Skin epidermis (tissue), 12 donors: ENCODE measurements at regions not wholly inside any gene's neighbourhood (a gene's known extent, or its start where the extent isn't known, plus 50 kb on each side); places are given as distances from the start of the nearest gene placed in this dataset.

Experiments used
- H3K27ac ChIP-seq, 21 experiments: fragments of 200-600 bp; sonication (generic) in 11 of 21; one replicate each; pipeline ENCODE4 v1.5.0; 2020; ENCODE audit warnings: mild to moderate bottlenecking in 3 of 21, inconsistent platforms in 2 of 21, moderate library complexity in 2 of 21
- H3K4me3 ChIP-seq, 7 experiments: fragments of 200-600 bp; sonication (generic) in 2 of 7; one replicate each; pipeline ENCODE4 v1.5.0; 2020; ENCODE audit warnings: inconsistent platforms in 2 of 7, mild to moderate bottlenecking in 2 of 7, moderate library complexity in 1 of 7

DNA sequence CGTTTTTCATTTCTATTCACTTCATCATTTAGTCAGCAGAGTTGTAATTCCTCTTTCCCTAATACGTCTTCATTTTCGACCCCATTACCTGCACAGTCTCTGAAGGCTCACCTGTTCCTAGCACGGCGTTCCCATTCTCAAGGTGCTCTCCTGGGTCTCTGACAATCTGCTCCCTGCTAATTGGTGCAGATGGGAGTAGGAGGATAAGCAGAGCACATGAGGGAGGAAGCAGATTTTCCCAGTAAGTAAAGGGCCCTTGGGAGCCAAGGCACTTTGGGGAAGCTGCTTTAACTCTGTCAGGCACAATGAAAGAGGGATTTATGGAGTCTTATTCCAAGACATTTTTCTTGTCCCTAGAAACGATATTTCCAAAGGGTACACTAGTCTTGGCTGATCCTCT, 466.4 kb downstream of the STIM2 start:
- H3K27ac ChIP-seq: no peak overlapping the region
- no peak overlapping the region for H3K4me3 ChIP-seq

GRCh38 chr4:27327421-27328181, 467.0 kb downstream of the STIM2 start:
- Histone ChIP-seq H3K27ac (no peak overlapping the region), H3K4me3 (no peak overlapping the region)

DNA sequence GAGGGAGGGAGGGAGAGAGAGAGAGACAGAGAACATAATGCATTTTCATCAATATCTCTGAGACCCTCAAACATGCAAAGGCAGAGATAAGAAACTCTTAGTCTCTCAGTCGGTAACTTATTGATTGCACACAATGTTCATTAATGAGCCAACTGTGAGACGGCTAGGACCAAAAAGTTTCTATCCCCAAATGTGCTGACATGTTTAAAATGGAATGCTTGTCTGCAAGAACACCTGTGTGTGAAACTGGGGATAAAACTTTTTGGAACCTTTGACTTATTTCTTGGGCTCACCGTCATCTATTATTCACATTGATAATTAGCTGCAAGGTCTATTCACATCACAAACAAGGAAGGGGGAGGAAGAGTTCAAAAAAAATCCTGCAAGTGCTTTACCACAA, 477.9 kb downstream of the STIM2 start:
- Histone ChIP-seq H3K27ac (no peak overlapping the region), H3K4me3 (no peak overlapping the region)

- H3K4me3 ChIP-seq: no peak overlapping the region
Measured at GRCh38 chr4:27343411-27343810, 482.8 kb downstream of the STIM2 start.

DNA sequence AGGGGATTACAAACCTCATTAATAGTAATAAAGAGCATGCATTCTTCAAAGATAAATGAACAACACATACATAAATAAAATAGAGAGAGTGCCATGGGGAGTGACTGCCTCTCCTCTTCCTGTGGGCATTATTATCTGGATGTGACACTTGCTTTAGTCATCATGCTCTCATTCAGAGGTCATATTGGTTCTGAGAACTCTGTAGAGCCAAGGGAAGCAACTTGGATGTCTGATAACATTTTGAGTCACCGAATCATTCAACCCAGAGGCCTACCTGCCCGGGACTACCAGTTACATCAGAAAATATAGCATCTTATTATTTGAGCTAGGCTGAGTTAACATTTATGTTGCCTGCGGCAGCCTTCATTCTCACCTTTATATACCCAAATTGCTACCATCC, 489.5 kb downstream of the STIM2 start:
- Histone ChIP-seq H3K4me3 (no peak overlapping the region), H3K27ac (no peak overlapping the region)

More at GRCh38 chr4:27343411-27343810, 482.8 kb downstream of the STIM2 start:
- H3K27ac ChIP-seq: no peak overlapping the region

DNA sequence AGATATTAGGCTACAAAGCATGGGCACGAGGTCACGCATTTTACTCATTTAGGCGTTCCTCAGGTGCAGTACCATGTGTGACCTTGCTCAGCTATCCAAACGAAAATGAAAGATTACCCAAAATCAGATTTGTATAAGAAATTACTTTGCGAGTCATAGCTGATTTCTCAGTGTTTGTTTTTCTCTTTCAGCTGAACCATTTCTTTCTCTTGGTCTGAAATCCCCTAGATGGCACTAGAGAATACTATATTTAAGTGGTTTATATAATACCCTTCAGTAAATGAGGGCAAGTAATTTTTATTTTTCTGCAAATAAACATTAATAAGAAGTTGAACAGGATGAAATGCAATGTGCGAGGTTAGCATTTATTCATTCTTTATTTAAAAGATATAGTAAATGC, 496.6 kb downstream of the STIM2 start:
- Histone ChIP-seq H3K27ac (no peak overlapping the region), H3K4me3 (no peak overlapping the region)

DNA sequence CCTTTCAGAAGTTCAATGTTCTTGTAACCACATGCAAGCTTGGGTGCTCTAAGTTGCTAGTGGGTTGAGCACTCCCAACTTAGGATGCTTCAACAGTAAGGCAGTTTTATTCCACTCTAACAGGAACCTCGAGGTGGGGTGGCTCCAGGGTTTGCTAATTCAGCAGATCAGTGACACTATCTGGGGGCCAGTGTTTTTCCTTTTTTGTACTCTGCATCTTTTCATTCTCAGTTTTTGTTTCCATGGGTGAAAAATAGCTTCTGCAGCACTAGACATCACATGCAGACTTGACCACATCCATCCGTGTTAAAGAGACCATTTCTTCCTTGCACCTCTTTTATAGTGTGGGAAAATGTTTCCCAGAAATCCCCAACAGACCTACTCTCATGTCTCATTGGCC, 497.6 kb downstream of the STIM2 start:
- no peak overlapping the region for H3K27ac ChIP-seq
- no peak overlapping the region for H3K4me3 ChIP-seq

GRCh38 chr4:27360131-27360530, 499.5 kb downstream of the STIM2 start:
- Histone ChIP-seq H3K4me3 (no peak overlapping the region), H3K27ac (no peak overlapping the region)

DNA sequence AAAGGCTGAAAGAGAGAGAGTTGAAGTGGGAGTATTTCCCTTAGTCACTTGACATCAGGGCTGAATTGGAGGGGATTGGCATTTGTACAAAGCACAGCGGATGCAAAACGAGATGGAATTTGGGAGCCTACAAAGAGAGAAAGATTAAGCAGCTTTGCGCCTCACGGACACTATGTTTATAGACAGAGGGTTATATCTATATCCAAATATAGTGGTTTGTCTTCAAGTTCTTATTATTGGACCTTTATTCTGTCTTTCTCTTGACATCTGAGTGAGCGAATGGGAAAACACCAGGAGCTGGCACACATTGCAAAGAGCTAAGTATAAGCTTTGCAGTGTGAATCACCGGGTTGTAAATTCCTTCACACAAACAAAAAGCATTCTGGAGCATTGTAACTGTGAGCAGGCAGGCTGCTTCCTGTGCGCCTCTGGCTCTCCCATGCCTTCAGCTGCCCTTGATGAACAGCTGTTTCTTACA, 500.2 kb downstream of the STIM2 start:
- H3K27ac ChIP-seq: no peak overlapping the region
- H3K4me3 ChIP-seq: no peak overlapping the region

DNA sequence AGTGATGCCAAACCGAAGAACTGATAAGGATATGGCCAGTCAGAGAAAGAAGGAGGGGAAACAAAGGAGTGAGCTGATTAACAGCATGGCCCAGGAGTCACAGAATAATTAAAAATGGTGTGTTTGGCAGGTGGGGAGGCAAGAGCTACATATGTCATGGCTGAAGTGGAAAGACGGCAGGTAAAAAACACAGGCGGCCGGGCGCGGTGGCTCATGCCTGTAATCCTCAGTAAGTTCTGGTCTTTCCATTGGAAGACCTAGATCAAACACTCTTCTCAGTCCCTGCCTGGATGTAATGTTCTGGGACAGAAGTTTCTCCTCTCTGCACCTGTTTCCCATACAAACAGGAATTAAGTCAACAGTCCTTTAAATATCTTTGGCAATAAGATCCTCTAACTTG, 503.9 kb downstream of the STIM2 start:
- H3K27ac ChIP-seq: no peak overlapping the region
- H3K4me3 ChIP-seq: no peak overlapping the region

- Histone ChIP-seq H3K27ac (no peak overlapping the region), H3K4me3 (no peak overlapping the region)
Measured at GRCh38 chr4:27366104-27366823, 505.6 kb downstream of the STIM2 start.

GRCh38 chr4:27368781-27369180, 508.1 kb downstream of the STIM2 start:
- Histone ChIP-seq H3K27ac (no peak overlapping the region), H3K4me3 (no peak overlapping the region)

GRCh38 chr4:27381815-27382214, 521.2 kb downstream of the STIM2 start:
- H3K27ac ChIP-seq: no peak overlapping the region
- no peak overlapping the region for H3K4me3 ChIP-seq

DNA sequence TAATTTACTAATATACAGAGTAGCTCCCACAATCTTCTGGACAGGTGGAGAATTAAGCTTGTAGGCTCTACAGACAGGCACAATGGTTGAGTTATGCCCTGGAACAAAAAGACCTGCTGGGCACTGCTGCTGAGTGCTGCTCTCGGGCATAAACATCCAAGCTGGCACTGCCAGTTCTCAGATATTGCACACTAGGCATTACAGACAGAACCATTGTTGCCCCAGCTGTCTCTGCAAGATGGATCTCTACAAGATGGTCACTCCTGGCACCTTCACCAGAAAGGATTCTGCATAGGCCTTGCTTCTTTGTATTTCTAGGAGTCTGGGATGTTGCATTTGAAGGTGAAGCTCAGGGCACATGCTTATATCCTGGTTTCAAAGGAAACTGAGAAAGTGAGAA, 527.1 kb downstream of the STIM2 start:
- H3K27ac ChIP-seq: no peak overlapping the region
- no peak overlapping the region for H3K4me3 ChIP-seq

- H3K27ac ChIP-seq: no peak overlapping the region
- H3K4me3 ChIP-seq: no peak overlapping the region
Measured at GRCh38 chr4:27397886-27398285, 537.2 kb downstream of the STIM2 start.

GRCh38 chr4:27398631-27399310, 538.1 kb downstream of the STIM2 start:
- H3K27ac ChIP-seq: no peak overlapping the region
- H3K4me3 ChIP-seq: no peak overlapping the region

DNA sequence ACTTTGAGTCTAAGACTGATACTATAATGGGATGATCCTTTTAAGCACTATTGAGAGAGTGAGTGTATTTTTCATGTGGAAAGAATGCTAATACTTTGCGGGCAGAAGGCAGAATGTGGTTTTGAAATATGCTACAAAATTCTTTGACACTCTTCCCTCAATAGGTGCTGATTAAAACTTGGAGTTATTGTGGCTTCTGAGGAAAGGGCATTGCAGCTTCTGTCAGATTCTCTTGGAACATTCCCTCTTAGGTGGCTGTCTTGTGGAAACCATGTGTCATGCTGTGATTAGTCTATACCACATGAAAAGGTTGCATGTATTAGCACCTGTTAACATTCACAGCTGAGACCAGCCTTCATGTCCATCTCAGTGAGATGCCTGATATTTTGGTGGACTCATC, 547.0 kb downstream of the STIM2 start:
- no peak overlapping the region for H3K4me3 ChIP-seq
- no peak overlapping the region for H3K27ac ChIP-seq

GRCh38 chr4:27412613-27413012, 552.0 kb downstream of the STIM2 start:
- Histone ChIP-seq H3K4me3 (no peak overlapping the region), H3K27ac (no peak overlapping the region)

DNA sequence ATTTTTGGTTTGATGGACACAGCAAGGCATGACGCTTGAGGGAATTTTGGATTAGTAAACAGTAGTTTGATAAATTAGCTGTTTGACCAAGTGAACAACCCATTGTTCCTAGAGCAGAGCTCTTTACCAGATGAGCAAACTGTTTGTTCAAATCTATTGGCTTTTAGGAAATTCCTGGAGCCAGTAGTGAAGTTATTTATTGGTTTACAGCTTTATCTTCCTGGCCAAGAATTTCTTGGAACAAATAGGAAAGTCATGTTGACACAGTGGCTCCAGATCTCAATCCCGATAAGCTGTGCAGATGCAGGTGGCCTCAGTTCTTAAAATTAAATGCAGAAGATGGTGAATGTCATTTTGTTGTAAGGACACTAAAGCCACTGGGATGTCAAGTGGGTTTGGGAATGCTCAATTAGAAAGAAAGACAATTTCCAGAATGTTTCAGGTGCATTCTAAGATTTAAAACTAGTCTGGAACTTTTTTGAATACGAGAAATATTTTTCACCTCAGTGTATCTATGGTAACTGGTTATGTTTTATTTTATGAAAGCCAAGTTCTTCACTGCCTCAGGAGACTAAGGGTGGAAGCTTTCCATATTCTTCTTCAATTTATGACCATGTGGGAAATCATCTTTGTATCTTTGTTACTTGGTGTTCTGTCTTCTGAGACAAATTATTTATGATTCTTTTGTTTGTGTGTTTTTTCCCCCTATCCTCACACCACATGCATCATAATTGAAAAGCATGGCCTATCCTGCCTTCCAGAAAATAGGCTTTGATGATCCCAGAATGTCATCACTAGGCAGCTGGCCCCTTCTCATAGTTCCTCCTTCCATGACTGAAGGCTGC, 554.5 kb downstream of the STIM2 start:
- no peak overlapping the region for H3K4me3 ChIP-seq
- H3K27ac ChIP-seq: no peak overlapping the region

DNA sequence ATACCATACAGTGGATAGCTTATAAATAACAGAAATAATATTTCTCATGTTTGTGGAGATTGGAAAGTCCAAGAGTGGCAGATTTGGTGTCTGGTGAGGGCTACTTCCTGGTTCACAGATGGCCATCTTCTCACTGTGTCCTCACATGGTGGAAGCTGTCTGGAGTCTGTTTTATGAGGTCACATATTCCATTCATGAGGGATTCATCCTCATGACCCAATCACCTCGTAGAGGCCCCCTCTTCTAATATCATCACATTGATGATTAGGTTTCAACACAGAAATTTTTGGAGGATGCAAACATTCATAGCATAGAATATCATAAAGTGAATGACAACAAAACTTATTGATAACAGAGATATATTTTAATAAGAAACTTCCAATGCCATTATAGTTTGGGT, 568.0 kb downstream of the STIM2 start:
- no peak overlapping the region for H3K27ac ChIP-seq
- H3K4me3 ChIP-seq: no peak overlapping the region
